GM21786 (cell line): ENCODE measurements at regions not wholly inside any gene's neighbourhood (a gene's known extent, or its start where the extent isn't known, plus 50 kb on each side); places are given as distances from the start of the nearest gene placed in this dataset.

ENCODE experiments used
- ATAC-seq: cut with Tn5 transposase; IDR thresholded peaks from one replicate; pipeline ENCODE4 v1.9.1; 2021; ENCODE audit not compliant: unreplicated experiment

DNA sequence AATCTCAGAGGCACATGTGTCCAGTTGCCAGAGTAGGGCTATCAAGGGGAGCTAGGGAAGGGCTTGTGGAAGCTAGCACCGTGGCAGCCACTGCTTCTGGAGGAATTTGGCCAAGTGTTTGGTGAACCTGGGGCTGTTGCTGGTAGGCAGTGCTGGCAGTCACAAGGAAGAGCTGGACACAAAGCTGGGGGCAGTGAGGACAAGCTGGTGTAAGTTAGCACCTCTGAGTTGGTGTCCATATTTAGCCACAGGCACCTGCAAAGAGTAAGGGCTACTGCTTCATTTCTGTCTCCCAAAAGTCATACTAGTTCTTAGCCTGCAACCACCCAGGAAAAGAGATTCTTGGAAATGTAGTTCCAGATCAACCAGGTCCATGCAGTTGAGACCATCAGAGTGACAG, 359.4 kb downstream of the CSNK1G3 start:
- no peak for ATAC-seq

GRCh38 chr5:123868881-123869280, 356.9 kb downstream of the CSNK1G3 start:
- no peak for ATAC-seq

- ATAC-seq = no peak
Measured at GRCh38 chr5:123868267-123868666, 356.3 kb downstream of the CSNK1G3 start.

DNA sequence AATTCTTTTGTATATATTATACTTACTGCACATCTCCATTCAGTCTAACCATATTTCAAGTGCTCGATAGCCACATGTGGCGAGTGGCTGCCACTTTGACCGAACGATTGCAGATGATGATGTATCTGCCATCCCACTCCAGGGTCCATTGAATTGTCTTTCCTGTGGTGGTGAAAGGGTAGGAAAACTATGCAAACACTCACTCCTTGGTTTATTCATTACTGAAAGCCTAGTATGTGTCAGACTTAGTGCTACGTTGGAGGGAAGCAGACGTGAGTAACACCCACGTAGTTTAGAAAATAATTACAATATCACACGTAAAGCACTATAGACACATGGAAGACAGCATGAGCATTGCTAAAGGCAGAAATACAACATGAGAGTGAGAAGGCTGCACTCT, 353.7 kb downstream of the CSNK1G3 start:
- no peak for ATAC-seq

GRCh38 chr5:123864578-123864977, 352.6 kb downstream of the CSNK1G3 start:
- ATAC-seq = no peak

DNA sequence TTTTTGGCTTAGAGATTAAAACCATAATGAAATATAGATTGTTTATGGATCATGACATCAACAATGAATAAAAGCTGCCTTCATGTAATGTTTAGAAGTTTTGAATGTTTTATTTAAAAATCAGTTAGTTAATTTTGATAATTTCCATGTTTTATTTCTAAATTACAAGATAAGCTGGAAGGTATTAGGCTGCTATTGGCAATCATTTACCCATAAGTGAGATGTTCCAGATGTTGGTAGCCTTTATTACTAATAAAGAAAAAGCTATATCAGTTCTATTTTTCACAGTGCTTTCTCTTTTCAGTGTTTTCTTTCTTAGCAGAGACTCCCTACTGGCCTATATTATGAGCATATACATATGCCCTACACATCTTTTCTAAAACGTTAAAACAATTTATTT, 347.0 kb downstream of the CSNK1G3 start:
- no peak for ATAC-seq

- no peak for ATAC-seq
Measured at GRCh38 chr5:123856766-123857165, 344.8 kb downstream of the CSNK1G3 start.

GRCh38 chr5:123855609-123856008, 343.6 kb downstream of the CSNK1G3 start:
- ATAC-seq = no peak

- ATAC-seq = no peak
Measured at GRCh38 chr5:123845356-123846100, 333.6 kb downstream of the CSNK1G3 start.

- peak; percentile 63 for ATAC-seq
Measured at GRCh38 chr5:123844873-123845272, 332.9 kb downstream of the CSNK1G3 start.

GRCh38 chr5:123835421-123835820, 323.4 kb downstream of the CSNK1G3 start:
- ATAC-seq = no peak

GRCh38 chr5:123830575-123830974, 318.6 kb downstream of the CSNK1G3 start:
- ATAC-seq = no peak

GRCh38 chr5:123827811-123828210, 315.8 kb downstream of the CSNK1G3 start:
- ATAC-seq = no peak

- ATAC-seq = no peak
Measured at GRCh38 chr5:123819833-123820232, 307.9 kb downstream of the CSNK1G3 start.

DNA sequence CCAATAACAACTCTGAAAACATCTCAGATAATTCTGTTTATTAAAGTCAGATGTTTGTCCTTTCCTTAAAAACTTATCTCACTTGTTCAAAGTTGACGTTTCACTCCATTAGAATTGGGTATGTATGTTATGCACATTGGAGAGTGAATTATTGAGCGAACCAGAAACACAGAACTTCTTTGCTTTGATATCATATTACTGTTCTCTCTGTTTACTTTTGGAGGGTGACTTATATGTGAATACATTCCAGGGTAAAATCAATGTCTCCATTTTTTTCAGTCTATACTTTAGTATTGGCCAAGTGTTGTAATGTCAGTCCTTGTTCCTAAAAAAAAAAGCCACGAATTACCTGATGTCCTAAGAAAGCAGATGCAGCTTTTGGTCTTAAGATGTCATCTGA, 307.4 kb downstream of the CSNK1G3 start:
- no peak for ATAC-seq

DNA sequence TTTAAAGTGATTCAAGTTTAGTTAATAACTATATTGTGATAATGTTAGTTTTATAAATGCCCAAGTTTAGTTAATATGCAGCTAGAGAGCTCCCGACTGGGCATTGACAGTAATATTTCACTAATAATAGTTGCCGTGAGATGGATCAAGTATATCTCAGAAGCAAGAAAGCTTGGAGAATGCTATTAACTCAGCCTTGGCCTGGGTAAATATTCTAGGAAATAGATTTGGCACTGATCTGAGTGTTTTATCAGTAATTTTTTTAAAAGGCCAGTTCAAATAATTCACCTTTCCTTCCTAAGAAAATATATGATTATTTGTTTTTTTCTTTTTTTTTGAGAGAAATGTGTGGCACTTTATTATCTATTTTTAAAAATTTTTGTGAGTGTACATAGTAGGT, 305.3 kb downstream of the CSNK1G3 start:
- ATAC-seq = no peak

DNA sequence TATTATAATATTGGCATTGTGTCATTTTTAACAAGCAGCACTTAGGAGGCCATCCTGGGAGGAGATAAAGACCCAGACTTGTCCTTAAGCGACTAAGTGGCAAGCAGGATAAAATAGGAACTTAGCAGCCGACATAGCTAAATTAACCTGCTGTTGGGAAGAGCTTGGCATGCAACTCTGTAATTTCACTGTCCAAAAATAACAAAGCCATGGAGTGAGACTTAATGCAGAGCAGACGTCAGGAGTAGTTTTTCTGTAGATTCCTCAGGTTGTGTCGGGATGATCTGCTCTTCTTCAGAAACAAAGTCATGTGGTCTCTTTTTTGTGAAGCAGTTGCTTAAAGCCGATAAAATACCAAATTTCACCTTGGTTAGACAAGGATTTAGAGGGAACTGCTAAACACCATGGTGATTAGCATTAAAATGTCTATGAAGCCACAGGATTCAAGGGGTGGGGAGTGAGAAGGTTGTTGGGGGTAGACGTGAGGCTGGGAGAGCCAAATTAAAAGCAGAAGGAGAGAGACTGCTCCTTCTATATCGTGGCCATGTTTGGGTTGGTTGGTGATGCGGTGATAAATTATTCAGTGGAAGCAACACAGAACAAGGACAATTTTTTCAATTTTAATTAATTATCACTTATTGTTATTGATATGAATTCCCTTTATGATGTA, 303.0 kb downstream of the CSNK1G3 start:
- no peak for ATAC-seq

GRCh38 chr5:123813937-123814624, 302.1 kb downstream of the CSNK1G3 start:
- no peak for ATAC-seq

DNA sequence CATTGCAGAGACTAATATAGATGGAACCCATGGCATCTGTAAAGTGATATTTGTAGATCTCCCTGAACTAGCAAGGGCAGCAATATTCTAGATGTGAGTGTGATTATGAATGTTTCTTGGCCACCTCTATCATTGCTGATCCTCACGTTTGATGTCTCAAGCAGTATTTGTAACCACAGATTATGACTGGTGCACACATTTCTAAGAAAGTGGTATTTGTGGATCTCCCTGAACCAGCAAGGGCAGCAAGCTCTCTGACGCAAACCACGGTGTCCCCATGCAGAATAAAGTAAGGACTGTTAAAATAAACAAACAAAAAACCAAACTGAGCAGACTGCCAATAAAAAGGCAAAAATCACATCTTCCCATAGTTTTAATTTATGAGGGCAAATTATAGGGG, 301.3 kb downstream of the CSNK1G3 start:
- ATAC-seq = no peak

GRCh38 chr5:123811831-123812230, 299.9 kb downstream of the CSNK1G3 start:
- ATAC-seq = no peak

DNA sequence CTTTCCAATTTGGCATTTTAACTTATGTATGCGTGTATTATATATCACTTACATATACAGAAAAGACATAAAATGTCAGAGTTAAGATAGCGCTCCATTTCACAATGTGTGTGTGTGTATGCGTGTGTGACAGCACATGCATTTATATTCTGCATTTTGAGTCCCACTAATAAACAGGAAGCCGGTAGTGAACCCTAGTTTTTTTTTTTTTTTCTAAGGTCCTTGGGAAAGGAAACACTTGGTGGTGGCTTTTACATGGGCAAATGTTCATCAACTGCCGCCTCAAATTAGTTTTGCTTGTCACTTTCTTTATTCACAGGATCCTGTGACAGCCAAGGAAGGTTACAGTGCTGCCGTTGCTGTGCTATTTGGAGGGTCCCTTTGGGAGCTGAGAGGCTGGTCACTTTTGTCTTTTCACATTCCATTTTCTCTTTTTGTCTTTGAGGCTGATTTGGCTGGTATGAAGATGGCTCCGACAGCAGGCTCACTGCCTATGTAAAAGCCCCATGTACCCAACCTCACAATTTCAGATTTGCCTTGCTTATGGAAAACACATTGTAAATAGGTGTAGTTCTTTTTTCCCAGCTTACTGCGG, 298.9 kb downstream of the CSNK1G3 start:
- no peak for ATAC-seq

- ATAC-seq = no peak
Measured at GRCh38 chr5:123810253-123810652, 298.3 kb downstream of the CSNK1G3 start.
